Gastrocnemius medialis (tissue), 4 donors: ENCODE measurements at regions not wholly inside any gene's neighbourhood (a gene's known extent, or its start where the extent isn't known, plus 50 kb on each side); places are given as distances from the start of the nearest gene placed in this dataset.
"Not testable (repeated sequence)": the region's sequence is repeated elsewhere in the genome, so short reads cannot be mapped to it uniquely, and the experiment has no call there.

Experiments used
- ATAC-seq, 2 donors: fragments of 150-250 bp; one replicate each; pipeline ENCODE4 v1.9.1; 2016
- DNase-seq, 2 donors: peaks; one replicate each; pipeline ENCODE4 v3.0.0-alpha.2; 2019
- H3K27ac ChIP-seq, 4 donors: fragments of 200-600 bp; sonication (generic); 1 replicate in 1 of 4; 2 replicates in 3 of 4; pipeline ENCODE4 v1.5.1; 2016 to 2018; ENCODE audit warnings: mild to moderate bottlenecking in 2 of 4, moderate library complexity in 1 of 4
- H3K27me3 ChIP-seq, 3 donors: fragments of 200-600 bp; sonication (generic) in 2 of 3; 1 replicate in 1 of 3; 2 replicates in 2 of 3; pipeline versions ENCODE4 v1.5.1 to v1.6.0; 2016 to 2019; ENCODE audit warnings: mild to moderate bottlenecking in 1 of 3, moderate library complexity in 1 of 3
- H3K36me3 ChIP-seq, 2 donors: fragments of 200-600 bp; sonication (generic) in 1 of 2; one replicate each; pipeline ENCODE4 v1.5.1; 2017 to 2018
- H3K4me1 ChIP-seq, 2 donors: fragments of 200-600 bp; sonication (generic) in 1 of 2; one replicate each; pipeline ENCODE4 v1.5.1; 2016 to 2017; ENCODE audit warnings: mild to moderate bottlenecking in 2 of 2
- H3K4me3 ChIP-seq, 4 donors: fragments of 200-600 bp; sonication (generic) in 3 of 4; 1 replicate in 1 of 4; 2 replicates in 3 of 4; pipeline ENCODE4 v1.5.1; 2016 to 2019; ENCODE audit warnings: mild to moderate bottlenecking in 2 of 4
- H3K9me3 ChIP-seq, 3 donors: fragments of 200-600 bp; sonication (generic) in 2 of 3; 1 replicate in 1 of 3; 2 replicates in 2 of 3; pipeline ENCODE4 v1.5.1; 2016 to 2019
- CTCF ChIP-seq, 5 experiments: fragments of 450-650 bp in 3 of 5; fragments of 200-600 bp in 2 of 5; sonication (generic) in 2 of 5; IDR thresholded peaks in 4 of 5; conservative IDR thresholded peaks in 1 of 5; 1 replicate in 4 of 5; 2 replicates in 1 of 5; pipeline ENCODE4 v1.5.1; 2016 to 2019; ENCODE audit warnings: antibody characterized with exemption in 5 of 5, mild to moderate bottlenecking in 3 of 5, moderate library complexity in 3 of 5
- POLR2A ChIP-seq, 2 donors: fragments of 450-650 bp; IDR thresholded peaks; one replicate each; pipeline ENCODE4 v1.6.1; 2017; ENCODE audit warnings: antibody characterized with exemption in 2 of 2, mild to moderate bottlenecking in 2 of 2, moderate library complexity in 2 of 2
- in situ Hi-C, 4 donors: fragments of 200-750 bp; cut with MboI; loops; one replicate each; pipeline versions ENCODE4 v1.15.0 to v1.8.0; 2017; ENCODE audit warnings: low sequenced_read_pairs in 4 of 4
- intact Hi-C: fragments of 100-400 bp; cut with DNase I; formaldehyde crosslinking; loops from one replicate; pipeline ENCODE4 v1.15.1; 2023; ENCODE audit warnings: low total_unique reads

GRCh38 chr6:27854421-27854820 lies 57.8 kb downstream of the OR2B2 start:
- in situ Hi-C loops (no loop called here), intact Hi-C loops (no loop called here)
- Histone ChIP-seq H3K4me1 (no peaks in the 10 kb centered on the region), H3K27ac (no peak overlapping the region), H3K36me3 (no peaks in the 10 kb centered on the region), H3K9me3 (no peaks in the 10 kb centered on the region), H3K27me3 (no peaks in the 10 kb centered on the region), H3K4me3 (no peak overlapping the region)
- TF ChIP-seq CTCF (IDR thresholded peaks at IDR 0.05 in 4 of 5, conservative IDR thresholded peaks at IDR 0.05 in 1 of 5) (no peak), POLR2A (IDR thresholded peaks at IDR 0.05) (no peak)
- ATAC-seq (no peak), DNase-seq (no peak)

DNA sequence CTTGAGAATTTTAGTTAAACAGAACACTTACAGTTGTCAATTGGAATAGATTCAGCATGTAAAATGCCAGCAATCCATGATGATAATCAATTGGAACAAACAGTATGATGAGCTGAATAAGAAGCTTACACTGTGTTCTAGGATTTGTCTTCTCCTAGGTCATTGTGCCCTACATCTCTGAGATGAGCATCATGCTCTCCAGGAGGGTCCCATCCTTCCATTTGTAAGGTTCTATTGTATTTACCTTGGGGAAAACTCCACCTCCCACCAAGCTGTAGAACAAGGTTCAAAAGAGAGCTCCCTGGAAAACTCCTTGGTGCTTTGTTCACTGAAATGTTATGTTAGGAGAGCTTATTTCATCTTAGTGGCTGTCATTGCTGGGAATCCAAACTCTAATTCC lies 60.8 kb downstream of the OR2B2 start:
- H3K27me3 ChIP-seq, result no peaks in the 10 kb centered on the region
- DNase-seq (no peak), ATAC-seq (no peak)

GRCh38 chr6:27849001-27849400 lies 63.2 kb downstream of the OR2B2 start:
- ATAC-seq, result not testable (repeated sequence)
- in situ Hi-C loops, result loop anchor here in 1 of 4 donors (25.0 kb wide), 1 partner anchor 1812 kb away; a partner anchor contains a TSS

More for the DNA sequence above, 60.8 kb downstream of the OR2B2 start:
- no peak for TF ChIP-seq POLR2A (IDR thresholded peaks at IDR 0.05)
- no peak for TF ChIP-seq CTCF (IDR thresholded peaks at IDR 0.05 in 4 of 5, conservative IDR thresholded peaks at IDR 0.05 in 1 of 5)
- in situ Hi-C loops (no loop called here), intact Hi-C loops (no loop called here)
- no peak overlapping the region for H3K4me3 ChIP-seq
- no peaks in the 10 kb centered on the region for H3K9me3 ChIP-seq
- no peaks in the 10 kb centered on the region for H3K4me1 ChIP-seq
- H3K36me3 ChIP-seq, result no peaks in the 10 kb centered on the region
- H3K27ac ChIP-seq, result no peak overlapping the region

DNA sequence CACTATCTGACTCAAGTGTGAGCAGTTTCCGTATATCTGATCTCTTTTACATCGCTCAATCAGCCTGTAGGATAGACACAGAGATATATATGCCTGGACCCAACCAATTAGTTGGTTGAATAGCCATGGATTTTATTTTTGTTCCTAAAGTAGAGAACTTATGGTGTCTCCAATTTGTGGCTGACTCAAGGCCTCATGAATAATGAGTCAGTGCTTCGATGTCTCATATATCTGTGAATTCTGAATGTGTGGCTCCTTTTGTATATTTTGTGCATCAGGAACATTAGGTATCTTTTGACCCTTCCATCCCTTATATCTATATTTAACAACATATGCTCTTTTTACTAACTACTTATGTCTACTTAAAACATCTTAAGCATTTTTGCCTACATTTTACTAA lies 64.5 kb downstream of the OR2B2 start:
- TF ChIP-seq POLR2A (IDR thresholded peaks at IDR 0.05) (no peak), CTCF (IDR thresholded peaks at IDR 0.05 in 4 of 5, conservative IDR thresholded peaks at IDR 0.05 in 1 of 5) (no peak)
- no peak for ATAC-seq
- H3K36me3 ChIP-seq, result no peaks in the 10 kb centered on the region
- no peaks in the 10 kb centered on the region for H3K4me1 ChIP-seq
- H3K27me3 ChIP-seq, result no peaks in the 10 kb centered on the region
- H3K27ac ChIP-seq, result no peak overlapping the region
- DNase-seq, result no peak
- in situ Hi-C loops (loop anchor here in 1 of 4 donors (25.0 kb wide), 1 partner anchor 1810 kb away; a partner anchor contains a TSS), intact Hi-C loops (no loop called here)
- H3K4me3 ChIP-seq, result no peak overlapping the region
- H3K9me3 ChIP-seq, result no peaks in the 10 kb centered on the region

More at GRCh38 chr6:27849001-27849400, 63.2 kb downstream of the OR2B2 start:
- H3K27ac ChIP-seq, H3K36me3 ChIP-seq, H3K27me3 ChIP-seq, DNase-seq, intact Hi-C loops, H3K4me3 ChIP-seq, H3K4me1 ChIP-seq, H3K9me3 ChIP-seq: not testable (repeated sequence)

DNA sequence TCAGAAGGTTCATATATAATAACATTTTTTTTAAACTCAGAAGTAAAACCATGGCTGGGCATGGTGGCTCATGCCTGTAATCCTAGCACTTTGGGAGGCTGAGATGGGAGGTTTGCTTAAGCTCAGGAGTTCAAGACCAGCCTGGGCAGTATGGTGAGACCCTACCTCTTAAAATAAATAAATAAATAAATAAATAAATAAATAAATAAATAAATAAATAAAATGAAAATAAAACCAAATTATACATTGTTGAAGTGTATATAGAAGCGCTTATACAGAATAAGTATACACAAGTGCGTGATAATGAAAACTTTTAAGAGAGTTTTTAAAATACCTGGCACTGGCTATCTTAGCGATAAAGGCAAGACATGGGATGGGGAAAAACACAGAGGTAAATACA lies 71.6 kb downstream of the OR2B2 start:
- intact Hi-C loops, result no loop called here
- no peak for TF ChIP-seq CTCF (IDR thresholded peaks at IDR 0.05 in 4 of 5, conservative IDR thresholded peaks at IDR 0.05 in 1 of 5)
- H3K4me1 ChIP-seq, result peaks cover 19 to 28% of the 10 kb centered on the region in 2 donors
- no peak overlapping the region for H3K4me3 ChIP-seq
- no peaks in the 10 kb centered on the region for H3K9me3 ChIP-seq
- H3K27me3 ChIP-seq, result no peaks in the 10 kb centered on the region
- H3K27ac ChIP-seq, result no peak overlapping the region
- in situ Hi-C loops, result loop anchor here in 1 of 4 donors (25.0 kb wide), 1 partner anchor 1803 kb away; a partner anchor contains a TSS
- ATAC-seq (no peak), DNase-seq (no peak)
- no peaks in the 10 kb centered on the region for H3K36me3 ChIP-seq
